ENCODE measurements at regions not wholly inside any gene's neighbourhood (a gene's known extent, or its start where the extent isn't known, plus 50 kb on each side); places are given as distances from the start of the nearest gene placed in this dataset.

DNA sequence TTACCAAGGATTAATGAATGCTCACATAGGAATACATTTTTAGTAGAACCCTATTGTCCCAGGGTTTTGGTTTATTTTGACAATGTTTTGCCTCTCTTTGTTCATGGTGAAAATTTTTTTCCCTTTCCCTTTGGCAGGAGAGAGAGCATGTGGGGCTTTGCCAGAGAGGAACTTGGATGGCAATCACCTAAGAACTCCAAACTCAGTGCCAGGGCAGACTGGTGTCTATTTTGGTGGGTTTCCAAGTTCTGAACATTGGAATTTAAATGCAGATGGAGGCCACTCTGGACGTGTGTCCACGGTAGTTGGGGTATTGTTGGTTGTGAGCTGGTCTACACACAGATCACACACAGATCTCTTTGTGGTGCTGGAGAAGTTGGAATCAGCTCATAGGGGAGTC is 2091.1 kb upstream of the PIK3C3 start:
- H3K4me3 ChIP-seq (ENCODE audit: low read length), result no peak overlapping the region
- DNase-seq, result no peak
- Mint-ChIP-seq H3K27ac (no peak overlapping the region), H3K4me3 (no peak overlapping the region), H3K9me3 (no peaks in the 10 kb centered on the region), H3K27me3 (ENCODE audit: insufficient read depth) (no peaks in the 10 kb centered on the region), H3K4me1 (no peaks in the 10 kb centered on the region), H3K36me3 (ENCODE audit: low read depth) (no peaks in the 10 kb centered on the region)
- H3K27me3 ChIP-seq (ENCODE audit: control insufficient read depth, insufficient read depth, low read length, poor library complexity, severe bottlenecking), result no peaks in the 10 kb centered on the region
- TF ChIP-seq, protein P1, sequence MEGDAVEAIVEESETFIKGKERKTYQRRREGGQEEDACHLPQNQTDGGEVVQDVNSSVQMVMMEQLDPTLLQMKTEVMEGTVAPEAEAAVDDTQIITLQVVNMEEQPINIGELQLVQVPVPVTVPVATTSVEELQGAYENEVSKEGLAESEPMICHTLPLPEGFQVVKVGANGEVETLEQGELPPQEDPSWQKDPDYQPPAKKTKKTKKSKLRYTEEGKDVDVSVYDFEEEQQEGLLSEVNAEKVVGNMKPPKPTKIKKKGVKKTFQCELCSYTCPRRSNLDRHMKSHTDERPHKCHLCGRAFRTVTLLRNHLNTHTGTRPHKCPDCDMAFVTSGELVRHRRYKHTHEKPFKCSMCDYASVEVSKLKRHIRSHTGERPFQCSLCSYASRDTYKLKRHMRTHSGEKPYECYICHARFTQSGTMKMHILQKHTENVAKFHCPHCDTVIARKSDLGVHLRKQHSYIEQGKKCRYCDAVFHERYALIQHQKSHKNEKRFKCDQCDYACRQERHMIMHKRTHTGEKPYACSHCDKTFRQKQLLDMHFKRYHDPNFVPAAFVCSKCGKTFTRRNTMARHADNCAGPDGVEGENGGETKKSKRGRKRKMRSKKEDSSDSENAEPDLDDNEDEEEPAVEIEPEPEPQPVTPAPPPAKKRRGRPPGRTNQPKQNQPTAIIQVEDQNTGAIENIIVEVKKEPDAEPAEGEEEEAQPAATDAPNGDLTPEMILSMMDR (conservative IDR thresholded peaks at IDR 0.05), result no peak
- H3K36me3 ChIP-seq (ENCODE audit: control insufficient read depth, insufficient read depth, low read length), result no peaks in the 10 kb centered on the region
- WGBS, 2 experiments (ENCODE audit: insufficient coverage in 1 of 2, insufficient read length in 1 of 2), result 89% methylated on average over 2 of the region's 2 CpGs; no CpG with 5 or more reads in 1 of the 2 experiments
- H3K4me1 ChIP-seq (ENCODE audit: control insufficient read depth, insufficient read depth, low read length), result no peaks in the 10 kb centered on the region
- no peaks in the 10 kb centered on the region for H3K9me3 ChIP-seq (ENCODE audit: control insufficient read depth, low read length)
- no peak overlapping the region for H3K9ac ChIP-seq (ENCODE audit: extremely low read depth, low read length, poor library complexity, severe bottlenecking)
- no peak overlapping the region for H3K27ac ChIP-seq (ENCODE audit: low read depth, low read length)

DNA sequence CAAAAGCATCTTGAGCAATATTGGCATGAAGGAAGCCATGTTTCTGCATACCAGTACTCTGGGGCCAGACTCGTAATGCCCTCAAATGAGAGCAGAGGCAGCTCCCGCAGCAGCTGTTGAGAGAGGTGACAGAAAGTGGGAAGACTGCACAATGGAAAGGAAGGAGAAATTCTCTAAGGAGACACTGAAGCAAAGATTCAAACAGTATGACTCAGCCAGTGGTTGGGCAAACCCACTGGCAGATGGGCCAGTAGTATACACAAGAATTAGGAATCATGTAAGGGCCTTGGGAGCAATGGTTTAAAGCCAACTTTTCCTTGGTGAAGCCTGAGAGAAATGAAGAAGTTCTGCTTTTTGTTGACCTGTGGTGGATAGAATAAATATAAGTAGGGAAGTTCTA is 2092.7 kb upstream of the PIK3C3 start:
- Histone ChIP-seq H3K27me3 (ENCODE audit: control insufficient read depth, insufficient read depth, low read length, poor library complexity, severe bottlenecking) (no peaks in the 10 kb centered on the region), H3K9me3 (ENCODE audit: control insufficient read depth, low read length) (no peaks in the 10 kb centered on the region), H3K36me3 (ENCODE audit: control insufficient read depth, insufficient read depth, low read length) (no peaks in the 10 kb centered on the region), H3K4me1 (ENCODE audit: control insufficient read depth, insufficient read depth, low read length) (no peaks in the 10 kb centered on the region), H3K4me3 (ENCODE audit: low read length) (no peak overlapping the region), H3K9ac (ENCODE audit: extremely low read depth, low read length, poor library complexity, severe bottlenecking) (no peak overlapping the region), H3K27ac (ENCODE audit: low read depth, low read length) (no peak overlapping the region)
- no peaks in the 10 kb centered on the region for H3K4me1 Mint-ChIP-seq
- 94 to 100% methylated on average over 2 of the region's 2 CpGs for WGBS, 2 experiments (ENCODE audit: insufficient coverage in 1 of 2, insufficient read length in 1 of 2)
- H3K36me3 Mint-ChIP-seq (ENCODE audit: low read depth), result no peaks in the 10 kb centered on the region
- H3K27me3 Mint-ChIP-seq (ENCODE audit: insufficient read depth), result no peaks in the 10 kb centered on the region
- H3K9me3 Mint-ChIP-seq, result no peaks in the 10 kb centered on the region
- H3K27ac Mint-ChIP-seq, result no peak overlapping the region
- TF ChIP-seq, protein P1 (conservative IDR thresholded peaks at IDR 0.05), result no peak
- no peak for DNase-seq
- no peak overlapping the region for H3K4me3 Mint-ChIP-seq

DNA sequence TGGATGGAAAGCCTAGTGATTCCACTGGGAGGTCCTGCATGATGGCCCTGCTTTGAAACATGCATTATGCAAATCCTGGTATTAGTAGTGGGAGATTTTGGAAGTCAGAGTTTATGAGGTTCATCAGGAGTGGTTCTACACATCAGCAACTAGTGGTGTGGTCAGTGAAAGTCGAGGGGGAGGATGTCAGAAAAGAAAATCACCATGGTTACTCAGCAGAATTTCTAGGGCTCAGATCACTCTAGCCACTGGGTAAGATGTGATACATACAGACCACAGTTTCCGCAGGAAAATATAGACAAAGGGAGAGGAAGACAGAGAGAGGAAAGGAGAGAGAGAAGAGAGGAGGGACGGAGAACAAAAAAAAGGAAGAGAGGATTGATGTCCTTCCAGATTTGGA is 2100.7 kb upstream of the PIK3C3 start:
- no peaks in the 10 kb centered on the region for H3K4me1 Mint-ChIP-seq
- no peak overlapping the region for H3K9ac ChIP-seq (ENCODE audit: extremely low read depth, low read length, poor library complexity, severe bottlenecking)
- TF ChIP-seq, protein P1 (conservative IDR thresholded peaks at IDR 0.05), result no peak
- H3K4me1 ChIP-seq (ENCODE audit: control insufficient read depth, insufficient read depth, low read length), result no peaks in the 10 kb centered on the region
- no peaks in the 10 kb centered on the region for H3K27me3 Mint-ChIP-seq (ENCODE audit: insufficient read depth)
- 78 to 80% methylated on average over 3 of the region's 3 CpGs for WGBS, 2 experiments (ENCODE audit: insufficient coverage in 1 of 2, insufficient read length in 1 of 2)
- H3K36me3 ChIP-seq (ENCODE audit: control insufficient read depth, insufficient read depth, low read length), result no peaks in the 10 kb centered on the region
- DNase-seq, result no peak
- no peak overlapping the region for H3K4me3 ChIP-seq (ENCODE audit: low read length)
- H3K4me3 Mint-ChIP-seq, result no peak overlapping the region
- H3K9me3 ChIP-seq (ENCODE audit: control insufficient read depth, low read length), result no peaks in the 10 kb centered on the region
- H3K9me3 Mint-ChIP-seq, result no peaks in the 10 kb centered on the region
- no peaks in the 10 kb centered on the region for H3K27me3 ChIP-seq (ENCODE audit: control insufficient read depth, insufficient read depth, low read length, poor library complexity, severe bottlenecking)
- no peak overlapping the region for H3K27ac Mint-ChIP-seq
- no peaks in the 10 kb centered on the region for H3K36me3 Mint-ChIP-seq (ENCODE audit: low read depth)
- no peak overlapping the region for H3K27ac ChIP-seq (ENCODE audit: low read depth, low read length)

Data from endodermal cell (in vitro differentiated cells).